H9 (cell line): ENCODE measurements at regions not wholly inside any gene's neighbourhood (a gene's known extent, or its start where the extent isn't known, plus 50 kb on each side); places are given as distances from the start of the nearest gene placed in this dataset.

Source experiments
- DNase-seq: peaks from one replicate; pipeline ENCODE4 v3.0.0-alpha.2; 2017
- H2AFZ ChIP-seq: one replicate; pipeline ENCODE4 v1.6.1; 2013; ENCODE audit warnings: mild to moderate bottlenecking, low read length, control low read depth, moderate library complexity
- H2AK5ac ChIP-seq: 2 replicates; pipeline ENCODE4 v1.6.1; 2013; ENCODE audit warnings: low read length, control low read depth, mixed read lengths; ENCODE audit not compliant: insufficient read length
- H2BK120ac ChIP-seq: one replicate; pipeline ENCODE4 v1.6.1; 2013; ENCODE audit warnings: low read depth, mild to moderate bottlenecking, low read length, control low read depth, inconsistent platforms; ENCODE audit not compliant: poor library complexity, severe bottlenecking
- H2BK12ac ChIP-seq: 2 replicates; pipeline ENCODE4 v1.6.1; 2013; ENCODE audit warnings: low read length, control low read depth, mixed read lengths, low read depth; ENCODE audit not compliant: insufficient read length
- H2BK15ac ChIP-seq: 2 replicates; pipeline ENCODE4 v1.6.1; 2013; ENCODE audit warnings: low read depth, low read length, control low read depth
- H2BK20ac ChIP-seq: one replicate; pipeline ENCODE4 v1.6.1; 2013; ENCODE audit warnings: low read depth, mild to moderate bottlenecking, low read length, control low read depth, inconsistent platforms; ENCODE audit not compliant: poor library complexity, severe bottlenecking
- H2BK5ac ChIP-seq: 2 replicates; pipeline ENCODE4 v1.6.1; 2013; ENCODE audit warnings: low read length, control low read depth, mixed read lengths; ENCODE audit not compliant: insufficient read length
- H3K14ac ChIP-seq: 2 replicates; pipeline ENCODE4 v1.6.1; 2013; ENCODE audit warnings: low read length, control low read depth; ENCODE audit not compliant: insufficient read depth
- H3K18ac ChIP-seq: 2 replicates; pipeline ENCODE4 v1.6.1; 2013; ENCODE audit warnings: low read depth, mild to moderate bottlenecking, mixed read lengths, low read length, control low read depth; ENCODE audit not compliant: insufficient read length
- H3K23ac ChIP-seq: 2 replicates; pipeline ENCODE4 v1.6.1; 2013; ENCODE audit warnings: low read length, control low read depth, mixed read lengths, low read depth; ENCODE audit not compliant: insufficient read length
- H3K23me2 ChIP-seq: 2 replicates; pipeline ENCODE4 v1.6.1; 2013; ENCODE audit warnings: low read depth, mild to moderate bottlenecking, mixed read lengths, low read length, control low read depth; ENCODE audit not compliant: insufficient read length, poor library complexity, severe bottlenecking
- H3K27ac ChIP-seq: 2 replicates; pipeline ENCODE4 v1.5.1; 2013; ENCODE audit warnings: low read length, control low read depth, mixed read lengths, low read depth; ENCODE audit not compliant: insufficient read length
- H3K27me3 ChIP-seq: 2 replicates; pipeline ENCODE4 v1.6.1; 2013; ENCODE audit warnings: low read length, control low read depth, inconsistent platforms; ENCODE audit not compliant: insufficient read depth
- H3K4ac ChIP-seq: 2 replicates; pipeline ENCODE4 v1.6.1; 2013; ENCODE audit warnings: low read depth, mild to moderate bottlenecking, control low read depth, inconsistent platforms, low read length, moderate library complexity
- H3K4me1 ChIP-seq: 2 replicates; pipeline ENCODE4 v1.6.1; 2013; ENCODE audit warnings: low read length, control low read depth, inconsistent platforms; ENCODE audit not compliant: insufficient read depth
- H3K4me2 ChIP-seq: 2 replicates; pipeline ENCODE4 v1.6.1; 2013; ENCODE audit warnings: low read length, control low read depth, mixed read lengths; ENCODE audit not compliant: insufficient read length, insufficient read depth
- H3K56ac ChIP-seq: 2 replicates; pipeline ENCODE4 v1.6.1; 2013; ENCODE audit warnings: low read depth, mild to moderate bottlenecking, mixed read lengths, low read length, control low read depth; ENCODE audit not compliant: insufficient read length
- H3K79me1 ChIP-seq: 2 replicates; pipeline ENCODE4 v1.6.1; 2013; ENCODE audit warnings: low read depth, mild to moderate bottlenecking, moderate library complexity, low read length, control low read depth, inconsistent platforms; ENCODE audit not compliant: insufficient read depth, poor library complexity, severe bottlenecking
- H3K79me2 ChIP-seq: 2 replicates; pipeline ENCODE4 v1.6.1; 2013; ENCODE audit warnings: low read length, control low read depth, inconsistent platforms; ENCODE audit not compliant: insufficient read depth
- H3K9ac ChIP-seq: 2 replicates; pipeline ENCODE4 v1.6.1; 2013; ENCODE audit warnings: low read length, control low read depth, mixed read lengths; ENCODE audit not compliant: insufficient read length; ENCODE audit errors: extremely low read depth
- H3K9me3 ChIP-seq: one replicate; pipeline ENCODE4 v1.6.1; 2013; ENCODE audit warnings: low read depth, low read length, inconsistent platforms; ENCODE audit not compliant: control insufficient read depth
- H3T11ph ChIP-seq: one replicate; pipeline ENCODE4 v1.6.1; 2013; ENCODE audit warnings: mild to moderate bottlenecking, low read length, control low read depth, inconsistent platforms
- H4K20me1 ChIP-seq: one replicate; pipeline ENCODE4 v1.6.1; 2013; ENCODE audit not compliant: control insufficient read depth, insufficient read length, insufficient read depth
- H4K5ac ChIP-seq: 2 replicates; pipeline ENCODE4 v1.6.1; 2013; ENCODE audit warnings: low read depth, mild to moderate bottlenecking, mixed read lengths, low read length, control low read depth; ENCODE audit not compliant: insufficient read length
- H4K8ac ChIP-seq: replicated peaks from 2 replicates; pipeline ENCODE4 v1.6.1; 2013; ENCODE audit warnings: low read length, control low read depth, mixed read lengths, low read depth; ENCODE audit not compliant: insufficient read length
- H4K91ac ChIP-seq: 2 replicates; pipeline ENCODE4 v1.6.1; 2013; ENCODE audit warnings: low read depth, mild to moderate bottlenecking, moderate library complexity, mixed read lengths, low read length, control low read depth; ENCODE audit not compliant: insufficient read length
- H3K27ac Mint-ChIP-seq, 3 experiments: 2 replicates in 2 of 3; 3 replicates in 1 of 3; pipeline ENCODE4 v1.8.0; 2020 to 2021; ENCODE audit warnings: mixed read lengths in 3 of 3, mild to moderate bottlenecking in 1 of 3, moderate library complexity in 1 of 3
- H3K27me3 Mint-ChIP-seq: 2 replicates; pipeline ENCODE4 v1.8.0; 2021; ENCODE audit warnings: low read depth, mild to moderate bottlenecking, moderate library complexity, mixed read lengths
- H3K36me3 Mint-ChIP-seq, 3 experiments: 2 replicates in 2 of 3; 3 replicates in 1 of 3; pipeline ENCODE4 v1.8.0; 2020 to 2021; ENCODE audit warnings: low read depth in 3 of 3, mixed read lengths in 3 of 3; ENCODE audit not compliant: insufficient read depth in 1 of 3
- H3K4me1 Mint-ChIP-seq, 2 experiments: 2 replicates each; pipeline ENCODE4 v1.8.0; 2020; ENCODE audit warnings: mixed read lengths in 2 of 2
- H3K4me3 Mint-ChIP-seq, 2 experiments: 2 replicates in 1 of 2; 3 replicates in 1 of 2; pipeline ENCODE4 v1.8.0; 2020 to 2021; ENCODE audit warnings: mild to moderate bottlenecking in 2 of 2, mixed read lengths in 2 of 2, moderate library complexity in 1 of 2
- H3K9me3 Mint-ChIP-seq, 2 experiments: 2 replicates in 1 of 2; 3 replicates in 1 of 2; pipeline ENCODE4 v1.8.0; 2020; ENCODE audit warnings: mild to moderate bottlenecking in 2 of 2, mixed read lengths in 2 of 2, moderate library complexity in 1 of 2
- CTCF ChIP-seq: fragments of 200-600 bp; sonication (generic); conservative IDR thresholded peaks from 3 replicates; pipeline ENCODE4 v1.8.0; 2021; ENCODE audit warnings: antibody characterized with exemption, mild to moderate bottlenecking
- WGBS: extraction: QIAGEN DNeasy Blood & Tissue Kit; methylation state at CpG from one replicate; pipeline ENCODE4 v1.1.7; 2013; ENCODE audit warnings: missing lambda C conversion rate, low lambda C conversion rate, mixed read lengths; ENCODE audit not compliant: insufficient read length; ENCODE audit errors: extremely low coverage; 5-methylcytosine and 5-hydroxymethylcytosine counted together

DNA sequence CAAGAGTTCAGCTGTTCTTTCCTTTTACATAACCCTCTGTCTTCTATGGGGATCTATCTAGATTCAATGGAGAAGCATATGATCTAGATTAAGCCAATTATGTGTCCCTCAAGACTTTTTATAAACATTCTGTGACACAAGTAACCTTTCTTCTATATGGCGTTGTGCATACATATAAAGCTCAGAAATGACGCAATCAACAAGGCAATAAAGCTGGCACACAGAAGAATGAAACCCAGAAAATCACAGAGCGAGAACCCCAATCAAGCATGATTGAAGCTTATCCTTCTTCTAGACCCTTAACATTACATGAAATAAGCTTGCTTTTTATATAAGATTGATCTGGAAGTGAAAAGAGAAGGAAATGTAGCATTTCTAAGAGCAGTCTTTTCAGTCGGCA is 178.9 kb downstream of the DMRTA1 start:
- Mint-ChIP-seq H3K4me3 (no peak overlapping the region), H3K9me3 (peaks cover 6 to 8% of the 10 kb centered on the region in 2 experiments; a peak in 4 of 5 replicates), H3K36me3 (peaks cover 0 to 11% (median 5%) of the 10 kb centered on the region in 3 experiments; a peak in 5 of 7 replicates), H3K4me1 (peaks cover 16 to 21% of the 10 kb centered on the region in 2 experiments), H3K27ac (no peak overlapping the region), H3K27me3 (no peaks in the 10 kb centered on the region)
- Histone ChIP-seq H3K9me3 (no peaks in the 10 kb centered on the region), H3K79me1 (no peaks in the 10 kb centered on the region), H3K23me2 (no peaks in the 10 kb centered on the region), H3K27me3 (no peaks in the 10 kb centered on the region), H2BK12ac (no peak overlapping the region), H2BK15ac (no peak overlapping the region), H3K9ac (no peak overlapping the region), H2AK5ac (no peak overlapping the region), H4K91ac (no peak overlapping the region), H4K8ac (no peak overlapping the region), H2BK5ac (no peak overlapping the region), H3K4me1 (no peaks in the 10 kb centered on the region), H3K14ac (no peak overlapping the region), H4K5ac (no peak overlapping the region), H3K4me2 (no peak overlapping the region), H3K79me2 (no peaks in the 10 kb centered on the region), H3K4ac (no peak overlapping the region), H2AFZ (no peak overlapping the region), H2BK20ac (no peak overlapping the region), H3T11ph (no peak overlapping the region), H3K27ac (no peak overlapping the region), H4K20me1 (no peaks in the 10 kb centered on the region), H3K18ac (no peak overlapping the region), H2BK120ac (no peak overlapping the region), H3K23ac (no peak overlapping the region), H3K56ac (no peak overlapping the region)
- no CpG with 5 or more reads among the region's 4 CpGs for WGBS
- DNase-seq = no peak
- no peak for TF ChIP-seq CTCF
